GM12873 (cell line): ENCODE measurements at regions not wholly inside any gene's neighbourhood (a gene's known extent, or its start where the extent isn't known, plus 50 kb on each side); places are given as distances from the start of the nearest gene placed in this dataset.

Source experiments
- CTCF ChIP-seq: IDR thresholded peaks from 2 replicates; pipeline ENCODE4 v1.5.1; 2012; ENCODE audit warnings: low read depth, mild to moderate bottlenecking, moderate library complexity, low read length, control low read depth; ENCODE audit not compliant: insufficient read depth; ENCODE audit errors: missing control alignments

GRCh38 chr13:53143757-53144339, 115.2 kb downstream of the OLFM4 start:
- TF ChIP-seq CTCF, result no peak

GRCh38 chr13:53144826-53145225, 116.2 kb downstream of the OLFM4 start:
- TF ChIP-seq CTCF, result no peak

- no peak for TF ChIP-seq CTCF
These were observed 122.0 kb downstream of the OLFM4 start for GRCh38 chr13:53150568-53150967.

GRCh38 chr13:53151336-53152056, 122.9 kb downstream of the OLFM4 start:
- peak; percentile 86 for TF ChIP-seq CTCF

- TF ChIP-seq CTCF, result no peak
These were observed 123.4 kb downstream of the OLFM4 start for GRCh38 chr13:53152057-53152421.

GRCh38 chr13:53158201-53158600, 129.6 kb downstream of the OLFM4 start:
- TF ChIP-seq CTCF, result no peak

GRCh38 chr13:53159431-53159830, 130.8 kb downstream of the OLFM4 start:
- no peak for TF ChIP-seq CTCF
